PC-3 (cell line): ENCODE measurements at regions not wholly inside any gene's neighbourhood (a gene's known extent, or its start where the extent isn't known, plus 50 kb on each side); places are given as distances from the start of the nearest gene placed in this dataset.

Experiments used
- CTCF ChIP-seq: fragments of 300-600 bp; sonication (generic); conservative IDR thresholded peaks from 2 replicates; pipeline ENCODE4 v1.5.1; 2017; ENCODE audit warnings: antibody characterized with exemption, low read depth, mild to moderate bottlenecking, low read length
- EZH2 ChIP-seq: fragments of 300-600 bp; sonication (generic); IDR thresholded peaks from one replicate; pipeline ENCODE4 v1.6.1; 2017; ENCODE audit warnings: antibody characterized with exemption, mild to moderate bottlenecking, low read length; ENCODE audit not compliant: unreplicated experiment
- EZH2phosphoT487 ChIP-seq: fragments of 300-600 bp; sonication (generic); IDR thresholded peaks from 2 replicates; pipeline ENCODE4 v1.6.1; 2018; ENCODE audit warnings: mild to moderate bottlenecking, antibody characterized with exemption, low read length, borderline replicate concordance

GRCh38 chrX:121407627-121408026, 360.2 kb downstream of the GLUD2 start:
- TF ChIP-seq CTCF (peak; percentile 32; the same call in 1 of the 2 replicates), EZH2 (no peak), EZH2phosphoT487 (no peak)
